Neutrophil (primary cell): ENCODE measurements at regions not wholly inside any gene's neighbourhood (a gene's known extent, or its start where the extent isn't known, plus 50 kb on each side); places are given as distances from the start of the nearest gene placed in this dataset.

ENCODE experiments used
- H3K27ac ChIP-seq: fragments of 200-600 bp; sonication (generic); 2 replicates; pipeline ENCODE4 v1.5.1; 2016; ENCODE audit warnings: mild to moderate bottlenecking, moderate library complexity
- H3K27me3 ChIP-seq: fragments of 200-600 bp; sonication (generic); 2 replicates; pipeline ENCODE4 v1.6.0; 2016; ENCODE audit warnings: mild to moderate bottlenecking
- H3K36me3 ChIP-seq: fragments of 200-600 bp; sonication (generic); 2 replicates; pipeline ENCODE4 v1.5.1; 2017
- H3K4me1 ChIP-seq, 2 experiments: fragments of 200-600 bp in 1 of 2; sonication (generic) in 1 of 2; 1 replicate in 1 of 2; 2 replicates in 1 of 2; pipeline versions ENCODE4 v1.5.1 to v1.6.1; 2013 to 2016; ENCODE audit warnings: low read depth in 1 of 2, low read length in 1 of 2, mild to moderate bottlenecking in 1 of 2, moderate library complexity in 1 of 2; ENCODE audit not compliant: control insufficient read depth in 1 of 2, insufficient read depth in 1 of 2
- H3K4me3 ChIP-seq, 2 experiments: fragments of 200-600 bp in 1 of 2; sonication (generic) in 1 of 2; 1 replicate in 1 of 2; 2 replicates in 1 of 2; pipeline ENCODE4 v1.5.1; 2013 to 2016; ENCODE audit warnings: low read depth in 1 of 2, low read length in 1 of 2, mild to moderate bottlenecking in 1 of 2, moderate library complexity in 1 of 2
- H3K9me3 ChIP-seq: fragments of 200-600 bp; sonication (generic); 2 replicates; pipeline ENCODE4 v1.5.1; 2016
- CTCF ChIP-seq: fragments of 200-600 bp; sonication (generic); IDR thresholded peaks from 2 replicates; pipeline ENCODE4 v1.5.1; 2016; ENCODE audit warnings: antibody characterized with exemption

GRCh38 chr12:90229407-90230170 is 521.0 kb upstream of the ATP2B1 start:
- no peak overlapping the region for H3K4me3 ChIP-seq
- H3K36me3 ChIP-seq, result no peaks in the 10 kb centered on the region
- H3K27ac ChIP-seq, result no peak overlapping the region
- H3K9me3 ChIP-seq, result no peaks in the 10 kb centered on the region
- no peak for TF ChIP-seq CTCF
- no peaks in the 10 kb centered on the region for H3K4me1 ChIP-seq
- no peaks in the 10 kb centered on the region for H3K27me3 ChIP-seq

GRCh38 chr12:90226211-90226610 is 517.6 kb upstream of the ATP2B1 start:
- Histone ChIP-seq H3K27me3 (no peaks in the 10 kb centered on the region), H3K4me1 (no peaks in the 10 kb centered on the region), H3K27ac (no peak overlapping the region), H3K36me3 (no peaks in the 10 kb centered on the region), H3K9me3 (no peaks in the 10 kb centered on the region), H3K4me3 (no peak overlapping the region)
- TF ChIP-seq CTCF, result no peak

DNA sequence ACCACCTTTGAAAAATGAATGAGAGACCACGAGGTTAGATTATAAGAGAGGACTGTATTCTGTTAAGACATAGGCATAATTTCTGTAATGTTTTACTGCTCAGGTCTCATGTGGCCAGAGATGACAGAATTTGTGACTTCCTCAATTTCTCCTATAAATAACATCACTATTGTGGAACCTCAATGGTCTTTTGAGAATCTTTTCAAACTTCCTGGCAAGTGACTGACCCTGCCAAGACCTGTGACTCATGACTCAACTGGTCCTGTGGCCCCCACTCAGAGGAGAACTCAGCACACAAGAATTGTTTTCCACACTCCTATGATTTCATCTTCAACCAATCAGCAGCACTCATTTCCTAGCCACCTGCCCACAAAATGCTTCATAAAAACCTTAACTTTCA is 508.2 kb upstream of the ATP2B1 start:
- TF ChIP-seq CTCF, result no peak
- H3K36me3 ChIP-seq, result no peaks in the 10 kb centered on the region
- no peaks in the 10 kb centered on the region for H3K9me3 ChIP-seq
- no peak overlapping the region for H3K27ac ChIP-seq
- H3K4me3 ChIP-seq, result no peak overlapping the region
- no peaks in the 10 kb centered on the region for H3K27me3 ChIP-seq
- H3K4me1 ChIP-seq, result no peaks in the 10 kb centered on the region

DNA sequence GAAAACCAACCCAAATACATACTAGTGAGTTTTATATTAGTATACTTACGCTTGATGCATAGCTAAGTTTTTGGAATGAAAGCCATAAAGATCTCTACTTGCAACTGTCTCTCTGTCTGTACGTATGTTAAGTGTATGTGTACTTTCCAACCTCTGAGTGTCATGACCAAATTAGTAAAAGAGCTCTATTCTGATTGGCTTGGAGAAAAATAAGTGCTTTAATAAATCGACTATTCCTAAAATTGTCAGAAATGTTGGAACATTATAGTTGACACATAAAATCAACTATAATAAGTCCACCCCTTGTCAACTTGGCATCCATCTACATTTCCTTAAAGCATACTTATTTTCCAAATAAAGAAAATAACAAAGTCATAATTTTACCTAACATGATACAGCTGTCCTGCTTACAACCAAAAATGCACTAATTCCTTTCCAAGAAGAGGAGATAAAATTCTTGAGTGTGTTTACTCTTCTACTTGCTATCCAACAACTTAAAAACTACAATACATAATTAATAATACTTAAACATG is 507.4 kb upstream of the ATP2B1 start:
- no peaks in the 10 kb centered on the region for H3K4me1 ChIP-seq
- H3K27ac ChIP-seq, result no peak overlapping the region
- H3K4me3 ChIP-seq, result no peak overlapping the region
- H3K9me3 ChIP-seq, result no peaks in the 10 kb centered on the region
- no peak for TF ChIP-seq CTCF
- H3K27me3 ChIP-seq, result no peaks in the 10 kb centered on the region
- H3K36me3 ChIP-seq, result no peaks in the 10 kb centered on the region

- Histone ChIP-seq H3K36me3 (no peaks in the 10 kb centered on the region), H3K9me3 (no peaks in the 10 kb centered on the region), H3K27ac (no peak overlapping the region), H3K4me1 (no peaks in the 10 kb centered on the region), H3K27me3 (no peaks in the 10 kb centered on the region), H3K4me3 (no peak overlapping the region)
- TF ChIP-seq CTCF, result no peak
Measured at GRCh38 chr12:90211017-90211416, 502.4 kb upstream of the ATP2B1 start.
